ENCODE measurements at regions not wholly inside any gene's neighbourhood (a gene's known extent, or its start where the extent isn't known, plus 50 kb on each side); places are given as distances from the start of the nearest gene placed in this dataset.

DNA sequence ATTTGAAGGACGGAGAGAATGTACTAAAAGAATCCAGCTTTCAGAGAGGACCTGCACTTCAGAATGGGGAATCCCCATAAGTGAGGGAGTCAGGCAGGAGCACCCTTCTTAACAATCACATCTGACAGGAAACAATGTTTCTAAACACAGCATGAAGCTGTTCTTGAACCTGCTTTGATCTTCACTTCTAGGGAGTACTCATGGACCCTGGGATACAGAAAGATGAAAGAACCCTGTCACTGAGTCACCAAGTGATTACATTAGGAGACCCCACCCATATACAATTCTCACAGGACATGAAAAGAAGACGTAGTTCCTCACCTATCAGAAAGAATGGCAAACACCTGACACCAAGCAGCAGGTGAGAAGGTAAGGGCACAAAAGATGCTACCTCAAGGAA is 296.9 kb upstream of the ZC3H12C start:
- no peak overlapping the region for H3K4me3 ChIP-seq (ENCODE audit: insufficient read depth, low read depth, low read length)
- no peaks in the 10 kb centered on the region for H3K27me3 ChIP-seq (ENCODE audit: control insufficient read depth, insufficient read depth, low read length)
- H3K36me3 ChIP-seq (replicated peaks; ENCODE audit: control insufficient read depth, insufficient read depth, low read length): no peaks in the 10 kb centered on the region
- no peak for DNase-seq

DNA sequence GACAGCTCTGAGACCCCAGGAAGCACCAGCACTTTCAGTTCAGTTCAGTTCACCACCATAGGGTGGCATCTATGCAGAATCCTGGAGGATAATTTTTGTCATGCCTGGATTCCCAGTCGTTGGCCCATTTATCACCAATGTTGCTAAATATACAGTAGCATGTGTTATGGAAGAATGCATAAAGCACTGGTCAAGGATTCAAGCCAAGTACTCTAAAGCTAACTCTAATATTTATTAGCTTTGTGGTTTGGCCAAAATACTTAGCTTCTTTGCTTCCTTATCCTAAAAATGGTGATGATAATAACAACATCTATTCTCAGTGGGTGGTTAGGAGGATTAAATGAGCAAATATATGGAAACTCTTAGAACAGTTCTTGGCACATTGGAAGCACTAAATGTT is 294.7 kb upstream of the ZC3H12C start:
- no peak overlapping the region for H3K4me3 ChIP-seq (ENCODE audit: insufficient read depth, low read depth, low read length)
- H3K27me3 ChIP-seq (ENCODE audit: control insufficient read depth, insufficient read depth, low read length): no peaks in the 10 kb centered on the region
- H3K36me3 ChIP-seq (replicated peaks; ENCODE audit: control insufficient read depth, insufficient read depth, low read length): no peaks in the 10 kb centered on the region
- DNase-seq: no peak

DNA sequence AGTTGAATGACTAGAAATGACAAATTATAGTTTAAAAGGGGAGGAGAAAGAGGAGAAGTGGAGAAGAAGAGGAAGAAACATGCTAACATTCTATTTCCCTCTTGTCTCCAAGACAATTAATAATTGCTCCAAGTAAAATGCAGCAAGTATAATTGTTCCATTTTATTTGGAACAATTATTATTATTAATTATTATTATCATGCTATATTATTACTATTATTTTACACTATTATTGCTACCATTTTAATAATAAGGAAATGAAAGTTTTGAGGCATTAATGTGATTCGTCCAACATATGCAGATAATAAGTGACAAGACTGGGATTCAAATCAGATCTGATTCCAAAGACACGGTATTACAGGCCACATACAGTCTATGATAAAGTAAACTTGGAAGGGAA is 293.6 kb upstream of the ZC3H12C start:
- H3K4me3 ChIP-seq (ENCODE audit: insufficient read depth, low read depth, low read length): no peak overlapping the region
- no peak for DNase-seq
- no peaks in the 10 kb centered on the region for H3K27me3 ChIP-seq (ENCODE audit: control insufficient read depth, insufficient read depth, low read length)
- H3K36me3 ChIP-seq (replicated peaks; ENCODE audit: control insufficient read depth, insufficient read depth, low read length): no peaks in the 10 kb centered on the region

DNA sequence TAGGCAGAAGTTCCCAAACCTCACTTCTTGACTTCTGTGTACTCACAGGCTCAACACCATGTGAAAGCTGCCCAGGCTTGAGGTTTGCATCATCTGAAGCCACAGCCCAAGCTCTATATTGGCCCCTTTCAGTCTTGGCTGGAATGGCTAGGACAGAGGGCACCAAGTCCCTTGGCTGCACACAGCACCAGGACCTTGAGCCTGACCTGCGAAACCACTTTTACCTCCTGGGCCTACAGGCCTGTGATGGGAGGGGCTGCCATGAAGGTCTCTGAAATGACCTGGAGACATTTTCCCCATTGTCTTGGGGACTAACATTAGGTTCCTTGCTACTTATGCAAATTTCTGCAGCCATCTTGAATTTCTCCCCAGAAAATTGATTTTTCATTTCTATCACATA is 288.3 kb upstream of the ZC3H12C start:
- no peak for DNase-seq
- no peak overlapping the region for H3K4me3 ChIP-seq (ENCODE audit: insufficient read depth, low read depth, low read length)
- H3K36me3 ChIP-seq (replicated peaks; ENCODE audit: control insufficient read depth, insufficient read depth, low read length): no peaks in the 10 kb centered on the region
- H3K27me3 ChIP-seq (ENCODE audit: control insufficient read depth, insufficient read depth, low read length): no peaks in the 10 kb centered on the region

DNA sequence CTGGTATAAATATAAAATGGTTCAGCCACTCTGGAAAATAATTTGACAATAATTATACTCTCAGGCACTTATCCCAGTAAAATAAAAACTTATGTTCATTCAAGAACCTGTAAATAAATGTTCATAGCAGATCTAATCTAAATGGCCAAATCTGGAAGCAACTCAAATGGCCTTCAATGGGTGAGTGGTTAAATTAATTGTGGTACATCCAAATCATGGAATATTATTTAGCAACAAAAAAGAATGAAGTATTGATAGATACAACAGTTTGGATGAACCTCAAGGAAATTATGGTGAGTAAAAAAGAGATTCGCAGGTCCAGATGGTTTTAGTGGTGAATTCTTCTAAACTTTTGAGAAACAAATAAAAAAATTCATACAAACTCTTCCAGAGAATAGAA is 287.0 kb upstream of the ZC3H12C start:
- Histone ChIP-seq H3K27me3 (ENCODE audit: control insufficient read depth, insufficient read depth, low read length) (no peaks in the 10 kb centered on the region), H3K36me3 (replicated peaks; ENCODE audit: control insufficient read depth, insufficient read depth, low read length) (no peaks in the 10 kb centered on the region), H3K4me3 (ENCODE audit: insufficient read depth, low read depth, low read length) (no peak overlapping the region)
- DNase-seq: no peak

DNA sequence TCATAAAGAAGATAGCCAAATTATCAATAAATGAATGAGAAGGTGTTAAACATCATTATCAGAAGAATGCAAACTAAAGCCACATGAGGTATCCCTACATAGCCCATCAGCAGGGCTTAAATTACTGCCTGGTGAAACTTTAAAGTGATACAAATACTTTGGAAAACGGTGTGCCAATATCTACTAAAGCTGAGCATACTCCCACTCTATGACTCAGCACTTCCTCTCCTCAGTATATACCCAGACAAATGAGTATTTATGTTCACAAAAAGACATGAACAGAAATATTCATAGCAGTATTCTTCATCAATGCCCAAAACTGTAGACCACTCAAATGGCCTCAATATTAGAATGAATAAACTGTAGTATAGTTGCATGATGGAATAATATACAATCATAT is 284.6 kb upstream of the ZC3H12C start:
- H3K27me3 ChIP-seq (ENCODE audit: control insufficient read depth, insufficient read depth, low read length): no peaks in the 10 kb centered on the region
- no peaks in the 10 kb centered on the region for H3K36me3 ChIP-seq (replicated peaks; ENCODE audit: control insufficient read depth, insufficient read depth, low read length)
- DNase-seq: no peak
- no peak overlapping the region for H3K4me3 ChIP-seq (ENCODE audit: insufficient read depth, low read depth, low read length)

DNA sequence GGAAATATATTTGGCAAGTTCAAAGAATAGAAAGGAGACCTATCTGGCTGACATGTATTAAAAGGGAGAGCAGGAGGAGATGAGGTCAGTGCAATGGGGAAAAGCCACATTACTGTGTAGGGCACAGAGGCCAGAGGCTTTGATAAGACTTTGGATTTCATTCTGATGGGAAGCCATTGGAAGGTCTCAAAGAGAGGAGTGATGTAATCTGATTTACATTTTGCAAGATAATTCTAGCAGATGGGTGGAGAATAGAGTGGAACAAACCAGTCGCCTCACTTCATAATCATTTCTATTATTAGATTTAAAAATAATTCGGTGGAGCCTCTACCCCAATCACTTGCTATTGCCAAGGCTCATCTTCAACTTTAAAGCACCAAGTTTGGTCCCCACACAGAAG is 278.4 kb upstream of the ZC3H12C start:
- Histone ChIP-seq H3K4me3 (ENCODE audit: insufficient read depth, low read depth, low read length) (no peak overlapping the region), H3K36me3 (replicated peaks; ENCODE audit: control insufficient read depth, insufficient read depth, low read length) (no peaks in the 10 kb centered on the region)
- no peak for DNase-seq

DNA sequence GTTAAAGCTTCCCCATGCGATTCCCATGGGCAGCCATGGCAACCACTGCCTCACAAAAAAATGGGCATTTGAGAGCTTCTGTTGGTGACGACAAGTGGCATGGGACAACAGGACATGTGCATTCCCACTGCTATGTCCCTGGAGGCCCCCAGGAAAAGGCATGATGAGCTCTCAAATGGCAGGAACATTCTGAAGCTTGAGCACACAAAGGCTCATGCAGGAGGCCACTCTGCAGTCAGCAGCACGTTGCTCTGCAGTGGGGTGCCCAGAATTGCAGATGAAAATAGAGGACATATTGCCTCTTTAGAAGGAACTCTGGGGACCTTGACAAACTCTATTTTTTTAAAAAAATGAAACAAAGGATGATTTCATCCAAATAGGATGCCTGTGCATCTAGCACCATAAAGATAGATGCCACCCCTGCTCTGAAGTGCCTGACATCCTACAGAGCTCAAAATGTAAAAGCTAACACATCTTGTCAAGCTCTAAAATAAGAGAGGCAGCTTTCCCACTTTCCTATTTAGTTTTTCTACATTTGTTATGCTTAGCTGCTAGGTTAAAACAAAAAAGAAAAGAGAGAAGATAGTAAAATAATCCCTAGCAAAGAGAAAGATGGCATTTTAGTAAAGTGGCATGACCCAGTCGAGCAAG is 277.6 kb upstream of the ZC3H12C start:
- Histone ChIP-seq H3K36me3 (replicated peaks; ENCODE audit: control insufficient read depth, insufficient read depth, low read length) (no peaks in the 10 kb centered on the region), H3K27me3 (ENCODE audit: control insufficient read depth, insufficient read depth, low read length) (no peaks in the 10 kb centered on the region), H3K4me3 (ENCODE audit: insufficient read depth, low read depth, low read length) (no peak overlapping the region)
- no peak for DNase-seq

More for the DNA sequence above, 278.4 kb upstream of the ZC3H12C start:
- no peaks in the 10 kb centered on the region for H3K27me3 ChIP-seq (ENCODE audit: control insufficient read depth, insufficient read depth, low read length)

DNA sequence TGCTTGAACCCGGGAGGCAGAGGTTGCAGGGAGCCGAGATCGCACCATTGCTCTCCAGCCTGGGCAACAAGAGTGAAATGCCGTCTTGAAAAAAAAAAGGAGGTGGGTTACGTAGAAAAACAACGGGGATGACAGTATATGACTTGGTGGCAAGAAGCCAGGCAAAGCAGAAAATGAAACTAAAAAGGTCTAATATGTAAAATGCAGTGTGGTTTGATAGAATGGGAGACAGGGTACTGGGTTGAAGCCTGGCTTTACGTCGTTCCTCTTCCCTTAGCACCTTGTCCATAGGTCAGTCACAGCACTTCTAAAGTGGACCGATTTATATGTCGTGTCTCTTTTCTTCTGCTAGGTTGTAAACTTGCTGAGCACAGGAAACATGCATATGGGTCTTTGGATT is 274.9 kb upstream of the ZC3H12C start:
- no peaks in the 10 kb centered on the region for H3K36me3 ChIP-seq (replicated peaks; ENCODE audit: control insufficient read depth, insufficient read depth, low read length)
- H3K4me3 ChIP-seq (ENCODE audit: insufficient read depth, low read depth, low read length): no peak overlapping the region
- no peak for DNase-seq
- H3K27me3 ChIP-seq (ENCODE audit: control insufficient read depth, insufficient read depth, low read length): no peaks in the 10 kb centered on the region

DNA sequence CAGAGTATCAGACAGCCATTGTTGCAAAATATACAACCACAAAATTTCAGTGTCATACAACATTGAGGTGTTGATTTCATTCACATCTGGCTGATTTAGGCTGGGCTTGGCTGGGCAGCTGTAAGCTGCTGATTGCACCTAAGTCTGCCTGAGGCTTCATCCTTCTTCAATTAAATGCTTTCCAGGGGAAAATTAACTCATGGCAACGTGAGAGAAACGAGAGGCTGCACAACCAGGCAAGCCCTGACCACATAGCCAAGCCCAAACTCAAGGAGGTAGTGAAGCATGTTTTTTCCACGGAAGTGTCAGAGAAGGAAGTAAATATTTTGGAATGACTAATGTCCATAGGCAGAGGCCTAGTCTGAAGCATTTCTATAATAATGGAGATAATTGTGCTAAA is 273.8 kb upstream of the ZC3H12C start:
- DNase-seq: no peak
- H3K4me3 ChIP-seq (ENCODE audit: insufficient read depth, low read depth, low read length): no peak overlapping the region
- no peaks in the 10 kb centered on the region for H3K36me3 ChIP-seq (replicated peaks; ENCODE audit: control insufficient read depth, insufficient read depth, low read length)
- H3K27me3 ChIP-seq (ENCODE audit: control insufficient read depth, insufficient read depth, low read length): no peaks in the 10 kb centered on the region

DNA sequence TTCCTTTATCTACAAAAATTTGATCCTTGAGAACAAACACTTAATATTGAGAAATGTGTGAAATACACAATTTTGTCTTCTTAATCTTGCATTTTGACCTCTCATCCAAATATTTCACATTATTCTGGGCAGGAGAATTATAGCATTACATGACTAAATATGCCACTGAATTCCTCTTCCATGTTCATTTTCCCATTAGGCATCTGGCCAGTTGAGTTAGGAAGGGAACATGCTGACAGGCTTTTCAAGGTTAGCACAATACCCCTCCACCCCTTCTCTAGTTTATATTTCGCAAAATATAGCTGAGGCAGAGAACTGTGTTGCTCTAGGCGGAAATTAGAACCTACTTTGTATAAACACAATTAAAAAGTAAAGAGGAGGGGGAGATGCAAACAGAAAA is 271.7 kb upstream of the ZC3H12C start:
- no peak overlapping the region for H3K4me3 ChIP-seq (ENCODE audit: insufficient read depth, low read depth, low read length)
- H3K36me3 ChIP-seq (replicated peaks; ENCODE audit: control insufficient read depth, insufficient read depth, low read length): no peaks in the 10 kb centered on the region
- no peaks in the 10 kb centered on the region for H3K27me3 ChIP-seq (ENCODE audit: control insufficient read depth, insufficient read depth, low read length)
- no peak for DNase-seq

DNA sequence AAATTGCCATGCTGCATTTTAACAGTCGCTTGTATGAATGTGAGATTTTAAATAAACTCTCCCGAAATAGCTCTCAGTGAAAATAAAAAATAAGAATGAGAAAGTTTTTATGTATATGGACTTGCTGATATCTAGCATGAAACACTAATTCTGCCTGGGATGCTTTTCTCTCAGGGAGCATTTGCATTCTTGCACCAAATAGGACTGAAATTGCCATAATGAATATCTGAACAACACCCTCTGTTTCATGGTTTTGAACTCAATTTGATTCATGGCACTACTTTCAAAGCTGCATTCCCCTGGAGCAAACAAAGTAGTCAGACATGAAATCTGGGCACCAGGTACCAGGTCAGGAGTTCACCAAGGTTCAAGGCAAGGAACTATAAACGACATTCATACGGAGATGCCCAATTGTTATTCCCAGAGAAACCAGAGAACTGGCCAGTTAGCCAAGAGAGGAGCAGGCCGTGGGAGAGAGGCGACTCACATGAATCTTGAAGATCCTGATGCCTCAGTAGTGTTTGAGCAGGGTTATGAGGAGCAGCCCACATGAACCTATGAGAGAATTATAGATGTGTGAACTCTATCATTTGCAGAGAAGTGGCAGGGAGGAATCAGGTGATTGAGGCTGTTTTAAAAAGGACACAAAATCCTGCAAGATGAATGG is 270.6 kb upstream of the ZC3H12C start:
- no peaks in the 10 kb centered on the region for H3K36me3 ChIP-seq (replicated peaks; ENCODE audit: control insufficient read depth, insufficient read depth, low read length)
- no peak overlapping the region for H3K4me3 ChIP-seq (ENCODE audit: insufficient read depth, low read depth, low read length)
- DNase-seq: no peak
- no peaks in the 10 kb centered on the region for H3K27me3 ChIP-seq (ENCODE audit: control insufficient read depth, insufficient read depth, low read length)

DNA sequence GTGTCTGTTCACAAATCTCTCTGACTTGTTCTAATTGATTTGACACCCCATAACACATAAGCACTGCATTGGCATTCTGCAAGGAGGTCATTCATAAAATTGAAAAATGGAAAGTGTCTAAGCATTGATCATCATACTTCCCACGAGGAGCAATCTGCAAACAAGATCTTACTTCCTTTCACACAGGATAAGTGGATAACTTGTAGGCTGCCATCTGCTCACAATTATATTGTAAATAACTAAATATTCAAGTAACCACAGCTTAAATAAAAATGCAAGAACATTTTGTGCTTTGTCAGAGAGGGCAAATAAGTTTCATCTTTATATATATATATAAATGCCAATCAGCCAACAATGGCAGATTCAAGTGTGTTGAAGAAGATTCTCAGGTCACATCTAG is 264.8 kb upstream of the ZC3H12C start:
- H3K27me3 ChIP-seq (ENCODE audit: control insufficient read depth, insufficient read depth, low read length): no peaks in the 10 kb centered on the region
- H3K4me3 ChIP-seq (ENCODE audit: insufficient read depth, low read depth, low read length): no peak overlapping the region
- DNase-seq: no peak
- H3K36me3 ChIP-seq (replicated peaks; ENCODE audit: control insufficient read depth, insufficient read depth, low read length): no peaks in the 10 kb centered on the region

DNA sequence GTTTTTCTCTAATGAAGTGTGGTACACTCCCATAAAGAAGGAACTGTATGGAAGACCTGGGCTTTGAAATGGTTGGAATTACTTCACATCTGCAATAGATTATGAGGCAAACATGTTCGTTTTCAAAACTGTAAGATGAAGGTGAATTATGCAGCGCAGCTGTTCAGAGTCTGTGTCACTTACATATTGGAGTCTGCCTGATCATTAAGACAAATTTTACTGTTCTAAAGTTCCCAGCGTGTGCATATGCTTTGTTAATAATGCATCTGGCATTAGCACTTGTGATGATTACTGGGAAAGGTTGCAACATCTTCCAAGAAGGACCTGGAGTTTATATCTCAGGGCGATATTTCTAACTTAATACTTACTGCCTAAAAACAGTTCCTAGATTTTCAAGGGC is 255.2 kb upstream of the ZC3H12C start:
- Histone ChIP-seq H3K4me3 (ENCODE audit: insufficient read depth, low read depth, low read length) (no peak overlapping the region), H3K36me3 (replicated peaks; ENCODE audit: control insufficient read depth, insufficient read depth, low read length) (no peaks in the 10 kb centered on the region), H3K27me3 (ENCODE audit: control insufficient read depth, insufficient read depth, low read length) (no peaks in the 10 kb centered on the region)
- no peak for DNase-seq

DNA sequence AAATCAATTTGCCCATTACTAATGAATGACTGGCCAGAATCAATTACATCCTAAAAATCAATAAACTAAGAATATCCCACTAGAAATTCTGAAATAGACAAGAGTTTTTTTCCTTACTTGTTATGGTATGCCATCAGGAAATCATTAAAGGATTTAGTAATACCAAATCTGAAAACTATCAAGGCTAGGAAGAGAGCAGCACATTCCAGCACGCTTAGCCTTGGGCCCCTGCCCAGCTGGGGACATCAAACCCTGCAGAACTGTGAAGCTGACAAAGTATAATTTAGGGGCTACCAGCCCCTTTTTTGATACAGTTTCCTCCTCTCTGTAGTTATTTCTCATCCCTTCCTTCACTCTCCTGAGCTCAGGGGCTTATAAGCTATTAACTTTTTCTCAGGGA is 247.8 kb upstream of the ZC3H12C start:
- H3K4me3 ChIP-seq (ENCODE audit: insufficient read depth, low read depth, low read length): no peak overlapping the region
- no peak for DNase-seq
- H3K27me3 ChIP-seq (ENCODE audit: control insufficient read depth, insufficient read depth, low read length): no peaks in the 10 kb centered on the region
- no peaks in the 10 kb centered on the region for H3K36me3 ChIP-seq (replicated peaks; ENCODE audit: control insufficient read depth, insufficient read depth, low read length)

DNA sequence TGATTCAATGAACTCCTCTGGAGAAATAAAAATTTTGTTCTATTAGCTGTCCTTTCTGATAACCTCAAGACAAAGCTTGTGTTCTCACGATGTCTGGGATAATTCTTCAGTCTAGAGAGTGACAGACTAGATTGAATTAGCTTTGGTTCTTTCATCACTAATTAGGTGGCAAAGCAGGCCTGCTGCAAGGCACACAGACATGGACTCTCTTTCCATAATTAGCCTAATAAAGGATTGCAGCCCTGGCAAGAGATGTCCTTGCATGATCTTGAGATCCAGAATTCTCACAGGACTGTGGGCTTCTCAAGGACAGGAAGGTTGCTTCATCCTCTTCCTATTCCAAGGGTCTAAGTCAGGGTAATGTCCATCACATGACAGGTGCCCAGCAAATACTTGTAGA is 245.6 kb upstream of the ZC3H12C start:
- no peaks in the 10 kb centered on the region for H3K36me3 ChIP-seq (replicated peaks; ENCODE audit: control insufficient read depth, insufficient read depth, low read length)
- DNase-seq: no peak
- no peaks in the 10 kb centered on the region for H3K27me3 ChIP-seq (ENCODE audit: control insufficient read depth, insufficient read depth, low read length)
- no peak overlapping the region for H3K4me3 ChIP-seq (ENCODE audit: insufficient read depth, low read depth, low read length)

Measured in H7 (cell line).